GM03348 (cell line): ENCODE measurements at regions not wholly inside any gene's neighbourhood (a gene's known extent, or its start where the extent isn't known, plus 50 kb on each side); places are given as distances from the start of the nearest gene placed in this dataset.
A peak's percentile ranks its signal among the peaks of the same experiment; 100 is the strongest.
"Not testable (repeated sequence)": the region's sequence is repeated elsewhere in the genome, so short reads cannot be mapped to it uniquely, and the experiment has no call there.

Experiments
- DNase-seq: peaks from one replicate; pipeline ENCODE4 v3.0.0; 2012; ENCODE audit warnings: low spot score

DNA sequence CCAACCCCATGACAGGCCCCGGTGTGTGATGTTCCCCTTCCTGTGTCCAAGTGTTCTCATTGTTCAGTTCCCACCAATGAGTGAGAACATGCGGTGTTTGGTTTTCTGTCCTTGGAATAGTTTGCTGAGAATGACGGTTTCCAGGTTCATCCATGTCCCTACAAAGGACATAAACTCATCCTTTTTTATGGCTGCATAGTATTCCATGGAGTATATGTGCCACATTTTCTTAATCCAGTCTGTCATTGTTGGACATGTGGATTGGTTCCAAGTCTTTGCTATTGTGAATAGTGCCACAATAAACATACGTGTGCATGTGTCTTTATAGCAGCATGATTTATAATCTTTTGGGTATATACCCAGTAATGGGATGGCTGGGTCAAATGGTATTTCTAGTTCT, 293.1 kb downstream of the GATA3 start:
- DNase-seq = not testable (repeated sequence)

- DNase-seq = no peak
These were observed 295.2 kb downstream of the GATA3 start for GRCh38 chr10:8349610-8350249.

- no peak for DNase-seq
These were observed 295.9 kb downstream of the GATA3 start for GRCh38 chr10:8350250-8350967.

GRCh38 chr10:8352171-8353075, 297.9 kb downstream of the GATA3 start:
- DNase-seq = no peak

GRCh38 chr10:8356283-8356682, 301.8 kb downstream of the GATA3 start:
- DNase-seq = no peak

DNA sequence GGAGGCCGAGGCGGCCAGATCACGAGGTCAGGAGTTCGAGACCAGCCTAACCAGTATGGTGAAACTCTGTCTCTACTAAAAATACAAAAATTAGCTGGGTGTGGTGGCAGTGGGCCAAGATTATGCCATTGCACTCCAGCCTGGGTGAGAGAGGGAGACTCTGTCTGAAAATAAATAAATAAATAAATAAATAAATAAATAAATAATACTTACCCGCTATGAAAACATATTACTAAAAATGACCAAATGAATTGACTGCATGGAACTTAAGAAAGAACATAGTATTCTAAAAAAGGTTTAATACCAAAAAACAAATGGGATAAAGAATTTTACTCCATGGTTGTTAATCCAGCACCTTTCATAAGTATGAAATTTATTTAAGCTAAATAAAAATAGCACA, 305.0 kb downstream of the GATA3 start:
- DNase-seq = no peak

DNA sequence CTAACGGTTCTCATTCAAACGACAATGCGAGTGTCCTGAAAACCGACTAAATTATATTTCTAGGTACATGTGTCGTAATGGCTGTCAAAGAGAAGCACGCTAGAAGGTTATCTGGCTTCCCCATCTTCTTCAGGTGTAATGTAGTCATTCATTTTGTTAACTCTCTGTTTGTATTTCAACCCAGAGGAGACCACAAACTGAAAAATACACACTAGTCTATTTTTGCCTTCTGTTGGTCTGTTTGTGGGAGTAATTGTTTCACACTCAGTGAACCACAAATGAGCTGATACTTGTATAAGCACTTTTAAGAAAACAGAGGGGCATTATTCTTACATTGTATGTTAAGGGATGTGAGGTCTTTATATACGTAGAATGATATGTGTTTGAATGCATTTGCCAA, 305.9 kb downstream of the GATA3 start:
- DNase-seq = no peak

DNA sequence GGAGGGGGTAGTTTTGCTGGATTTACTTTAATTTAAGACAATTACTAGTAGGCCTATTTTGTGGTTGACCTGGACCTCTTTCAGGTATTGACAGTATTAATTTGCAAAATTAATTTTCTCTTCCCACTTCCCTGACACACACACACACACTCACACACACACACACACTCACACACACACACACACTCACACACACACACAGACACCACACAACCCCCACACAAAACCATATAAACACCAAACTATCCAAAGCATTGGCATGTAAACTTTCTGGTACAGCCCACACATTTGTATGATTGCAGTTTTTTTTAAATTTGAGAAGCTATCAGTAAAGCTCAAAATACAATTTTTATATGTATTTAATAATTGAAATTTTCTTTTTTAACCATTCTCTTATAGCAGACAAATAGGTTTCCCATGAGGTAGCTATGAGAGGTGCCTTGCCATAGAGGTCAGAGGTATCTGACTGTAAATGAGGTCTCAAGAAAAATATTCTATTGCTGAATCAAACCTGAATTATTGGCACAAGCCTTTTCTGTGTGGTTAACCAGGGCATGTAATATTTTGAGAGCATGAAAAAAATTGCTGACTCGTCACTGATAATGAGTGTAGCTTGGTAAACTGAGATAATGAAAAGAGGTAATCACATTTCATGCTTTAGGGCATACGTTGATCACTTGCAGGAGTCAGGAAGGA, 306.5 kb downstream of the GATA3 start:
- no peak for DNase-seq

DNA sequence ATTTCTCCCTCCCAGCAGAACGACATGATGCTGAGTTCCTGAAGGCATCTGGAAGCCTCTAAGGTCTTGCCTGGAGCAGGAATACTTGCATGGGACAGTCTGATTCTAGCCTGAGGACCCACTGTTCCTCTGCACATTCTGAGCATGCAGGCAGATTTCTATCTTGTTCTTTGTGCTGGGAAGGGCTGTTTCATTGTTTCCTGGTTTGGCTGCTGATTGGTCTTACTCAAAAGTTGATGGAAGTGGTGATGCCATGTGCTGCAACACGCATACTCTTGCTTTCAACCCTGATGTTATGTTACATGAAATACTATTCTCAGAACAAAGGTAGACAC, 307.0 kb downstream of the GATA3 start:
- DNase-seq = no peak

- DNase-seq = peak; percentile 2
These were observed 311.7 kb downstream of the GATA3 start for GRCh38 chr10:8365935-8366911.

- DNase-seq = not testable (repeated sequence)
These were observed 313.4 kb downstream of the GATA3 start for GRCh38 chr10:8367672-8368411.

- no peak for DNase-seq
These were observed 315.2 kb downstream of the GATA3 start for GRCh38 chr10:8369666-8370065.

DNA sequence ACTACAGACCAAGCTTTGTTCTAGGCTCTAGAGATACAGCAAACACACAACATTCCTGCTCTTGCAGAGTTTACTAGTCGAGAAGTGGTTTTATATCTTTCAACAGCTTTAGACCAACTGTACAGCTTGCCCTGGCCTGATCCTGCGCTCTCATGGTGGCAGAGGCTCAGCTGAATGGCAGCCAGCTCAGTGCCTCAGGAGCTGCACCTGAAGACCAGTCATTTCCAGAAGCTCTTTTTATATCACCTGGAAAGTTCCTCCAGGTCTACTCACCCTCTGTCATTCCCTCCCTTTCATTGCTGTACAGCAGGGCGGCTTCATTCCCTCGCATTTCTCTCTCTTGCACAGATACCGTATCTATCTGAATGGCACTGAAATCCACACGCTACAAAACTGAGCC, 319.8 kb downstream of the GATA3 start:
- no peak for DNase-seq

- DNase-seq = no peak
These were observed 320.6 kb downstream of the GATA3 start for GRCh38 chr10:8375137-8375536.

- no peak for DNase-seq
These were observed 323.9 kb downstream of the GATA3 start for GRCh38 chr10:8378198-8378983.

GRCh38 chr10:8379906-8380832, 325.7 kb downstream of the GATA3 start:
- DNase-seq = no peak

GRCh38 chr10:8380833-8381496, 326.5 kb downstream of the GATA3 start:
- no peak for DNase-seq

GRCh38 chr10:8386781-8387180, 332.3 kb downstream of the GATA3 start:
- DNase-seq = no peak
